ENCODE measurements at regions not wholly inside any gene's neighbourhood (a gene's known extent, or its start where the extent isn't known, plus 50 kb on each side); places are given as distances from the start of the nearest gene placed in this dataset.

- TF ChIP-seq CTCF (IDR thresholded peaks at IDR 0.05; ENCODE audit: low read depth, low read length, poor library complexity, severe bottlenecking): no peak
- no peak for TF ChIP-seq EZH2phosphoT487 (IDR thresholded peaks at IDR 0.05; ENCODE audit: borderline replicate concordance, low read length)
Measured at GRCh38 chr5:67509402-67510186, 313.0 kb upstream of the CD180 start.

All from DOHH2 (cell line).